ENCODE measurements at regions not wholly inside any gene's neighbourhood (a gene's known extent, or its start where the extent isn't known, plus 50 kb on each side); places are given as distances from the start of the nearest gene placed in this dataset.

- Histone ChIP-seq H3K36me3 (no peaks in the 10 kb centered on the region), H3K4me3 (no peak overlapping the region), H3K27ac (no peak overlapping the region), H3K9me3 (no peaks in the 10 kb centered on the region), H3K27me3 (no peaks in the 10 kb centered on the region), H3K4me1 (no peaks in the 10 kb centered on the region)
- no peak for TF ChIP-seq CTCF (IDR thresholded peaks at IDR 0.05)
- TF ChIP-seq POLR2A (IDR thresholded peaks at IDR 0.05) = no peak
- TF ChIP-seq EP300 (IDR thresholded peaks at IDR 0.05) = no peak
- TF ChIP-seq POLR2AphosphoS5 (IDR thresholded peaks at IDR 0.05) = no peak
- WGBS, 2 donors = 32 to 33% methylated on average over 1 of the region's 1 CpG
- no peak for ATAC-seq (ENCODE audit: low FRiP score in 2 of 2)
- DNase-seq = no peak
Observed at GRCh38 chr2:157152362-157152761, 105.1 kb upstream of the GALNT5 start.

GRCh38 chr2:157155992-157156391 is 101.5 kb upstream of the GALNT5 start:
- Histone ChIP-seq H3K27ac (no peak overlapping the region), H3K9me3 (no peaks in the 10 kb centered on the region), H3K4me1 (no peaks in the 10 kb centered on the region), H3K4me3 (no peak overlapping the region), H3K36me3 (no peaks in the 10 kb centered on the region), H3K27me3 (no peaks in the 10 kb centered on the region)
- WGBS, 2 donors = 60 to 82% methylated on average over 1 of the region's 1 CpG
- ATAC-seq (ENCODE audit: low FRiP score in 2 of 2) (no peak), DNase-seq (no peak)
- TF ChIP-seq POLR2AphosphoS5 (IDR thresholded peaks at IDR 0.05) (no peak), CTCF (IDR thresholded peaks at IDR 0.05) (no peak), POLR2A (IDR thresholded peaks at IDR 0.05) (no peak), EP300 (IDR thresholded peaks at IDR 0.05) (no peak)

GRCh38 chr2:157158111-157158510 is 99.4 kb upstream of the GALNT5 start:
- H3K36me3 ChIP-seq = no peaks in the 10 kb centered on the region
- no peaks in the 10 kb centered on the region for H3K27me3 ChIP-seq
- H3K4me3 ChIP-seq = no peak overlapping the region
- 88 to 91% methylated on average over 1 of the region's 1 CpG for WGBS, 2 donors
- no peak overlapping the region for H3K27ac ChIP-seq
- DNase-seq = no peak
- no peak for ATAC-seq (ENCODE audit: low FRiP score in 2 of 2)
- no peaks in the 10 kb centered on the region for H3K9me3 ChIP-seq
- no peak for TF ChIP-seq POLR2A (IDR thresholded peaks at IDR 0.05)
- no peak for TF ChIP-seq POLR2AphosphoS5 (IDR thresholded peaks at IDR 0.05)
- TF ChIP-seq EP300 (IDR thresholded peaks at IDR 0.05) = no peak
- no peak for TF ChIP-seq CTCF (IDR thresholded peaks at IDR 0.05)
- H3K4me1 ChIP-seq = no peaks in the 10 kb centered on the region

DNA sequence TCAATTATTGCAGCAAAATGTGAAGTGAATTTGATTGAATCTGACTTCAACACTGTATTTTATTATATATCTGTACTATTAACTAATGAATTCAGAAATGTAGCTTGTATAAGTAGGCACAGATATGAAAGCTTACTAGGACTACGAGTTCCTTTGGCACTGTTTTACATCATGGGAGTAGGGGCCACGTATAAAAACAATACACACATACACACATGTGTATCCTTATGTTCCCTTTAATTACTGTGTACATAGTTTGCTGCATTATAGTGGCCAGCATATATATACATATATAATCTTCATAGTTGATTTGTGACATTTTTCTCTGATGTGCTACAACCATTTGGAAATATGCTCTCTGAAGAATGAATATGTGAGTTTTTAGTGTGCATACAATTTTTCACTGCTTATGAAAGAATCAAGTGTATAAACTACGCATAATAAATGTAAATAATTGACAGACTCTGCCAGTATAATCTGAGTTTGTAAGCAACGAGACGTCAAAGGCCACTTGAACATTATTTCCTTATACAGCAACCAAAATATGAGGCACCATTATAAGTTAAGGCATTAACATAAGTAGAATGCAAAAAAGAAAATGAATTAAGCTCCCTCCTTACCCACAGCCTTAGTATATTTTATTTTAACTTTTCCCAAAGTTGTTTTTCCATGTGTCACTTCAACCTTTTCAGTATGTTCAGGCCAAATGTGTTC is 98.1 kb upstream of the GALNT5 start:
- Histone ChIP-seq H3K4me1 (no peaks in the 10 kb centered on the region), H3K4me3 (no peak overlapping the region), H3K9me3 (no peaks in the 10 kb centered on the region), H3K27ac (no peak overlapping the region), H3K36me3 (no peaks in the 10 kb centered on the region), H3K27me3 (no peaks in the 10 kb centered on the region)
- TF ChIP-seq EP300 (IDR thresholded peaks at IDR 0.05) (no peak), POLR2AphosphoS5 (IDR thresholded peaks at IDR 0.05) (no peak), POLR2A (IDR thresholded peaks at IDR 0.05) (no peak), CTCF (IDR thresholded peaks at IDR 0.05) (no peak)
- DNase-seq = no peak
- ATAC-seq (ENCODE audit: low FRiP score in 2 of 2) = no peak
- 77 to 78% methylated on average over 5 of the region's 5 CpGs for WGBS, 2 donors

DNA sequence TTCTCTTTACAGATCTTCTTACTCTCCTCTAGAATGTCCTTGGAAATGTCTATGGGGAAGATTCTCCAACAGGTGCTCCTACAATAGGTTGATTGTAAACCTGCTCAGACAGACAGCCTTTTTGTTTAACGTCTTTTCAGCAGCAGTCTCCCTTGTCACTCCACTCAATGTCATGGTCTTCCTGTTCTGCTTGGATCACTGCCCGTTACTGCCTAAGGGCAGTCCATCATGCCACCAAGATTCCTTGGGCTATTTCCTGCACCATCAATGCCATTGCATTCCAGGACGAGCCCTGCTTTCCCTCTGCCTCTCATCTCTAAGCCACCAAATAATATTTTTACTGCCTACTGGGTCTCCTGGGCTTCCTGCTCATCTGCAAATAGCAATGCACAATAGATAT is 97.4 kb upstream of the GALNT5 start:
- Histone ChIP-seq H3K27me3 (no peaks in the 10 kb centered on the region), H3K4me1 (no peaks in the 10 kb centered on the region), H3K9me3 (peaks cover 0 to 6% (median 0%) of the 10 kb centered on the region in 4 donors), H3K36me3 (no peaks in the 10 kb centered on the region), H3K27ac (no peak overlapping the region), H3K4me3 (no peak overlapping the region)
- 20 to 26% methylated on average over 3 of the region's 3 CpGs for WGBS, 2 donors
- DNase-seq (no peak), ATAC-seq (ENCODE audit: low FRiP score in 2 of 2) (no peak)
- TF ChIP-seq CTCF (IDR thresholded peaks at IDR 0.05) = no peak
- TF ChIP-seq EP300 (IDR thresholded peaks at IDR 0.05) = no peak
- no peak for TF ChIP-seq POLR2A (IDR thresholded peaks at IDR 0.05)
- TF ChIP-seq POLR2AphosphoS5 (IDR thresholded peaks at IDR 0.05) = no peak
